ENCODE measurements at regions not wholly inside any gene's neighbourhood (a gene's known extent, or its start where the extent isn't known, plus 50 kb on each side); places are given as distances from the start of the nearest gene placed in this dataset.
"Not testable (repeated sequence)": the region's sequence is repeated elsewhere in the genome, so short reads cannot be mapped to it uniquely, and the experiment has no call there.

- H4K20me1 ChIP-seq (ENCODE audit: control insufficient read depth, insufficient read depth, low read depth, low read length), result no peaks in the 10 kb centered on the region
- H3K79me2 ChIP-seq (ENCODE audit: control insufficient read depth, low read length), result no peaks in the 10 kb centered on the region
- H3K36me3 ChIP-seq (ENCODE audit: control insufficient read depth, low read length), result no peaks in the 10 kb centered on the region
- H3K27ac ChIP-seq (ENCODE audit: low read depth, low read length), result no peak overlapping the region
- H3K27me3 ChIP-seq (ENCODE audit: control insufficient read depth, low read length), result no peaks in the 10 kb centered on the region
- no peak overlapping the region for H3K4me2 ChIP-seq (ENCODE audit: low read length)
- H3K9me2 ChIP-seq (replicated peaks; ENCODE audit: control insufficient read depth, low read length), result no peaks in the 10 kb centered on the region
- H3K4me1 ChIP-seq (ENCODE audit: control insufficient read depth, low read length), result peaks cover 24% of the 10 kb centered on the region
- H3K9me3 ChIP-seq (ENCODE audit: control insufficient read depth, insufficient read depth, low read length), result no peaks in the 10 kb centered on the region
- no peaks in the 10 kb centered on the region for H3F3A ChIP-seq (ENCODE audit: control insufficient read depth, insufficient read depth)
- TF ChIP-seq EZH2phosphoT487 (IDR thresholded peaks at IDR 0.05; ENCODE audit: borderline replicate concordance, low read length), result no peak
- TF ChIP-seq CTCF (IDR thresholded peaks at IDR 0.05; ENCODE audit: low read depth, low read length, poor library complexity, severe bottlenecking), result no peak
- no peak overlapping the region for H3K4me3 ChIP-seq (ENCODE audit: low read length)
These were observed 226.1 kb upstream of the TRIB2 start for GRCh38 chr2:12490641-12491040.

- H3F3A ChIP-seq (ENCODE audit: control insufficient read depth, insufficient read depth); H3K9me2 ChIP-seq (replicated peaks; ENCODE audit: control insufficient read depth, low read length); H3K4me2 ChIP-seq (ENCODE audit: low read length); H3K79me2 ChIP-seq (ENCODE audit: control insufficient read depth, low read length); H3K4me3 ChIP-seq (ENCODE audit: low read length); H3K27me3 ChIP-seq (ENCODE audit: control insufficient read depth, low read length); H3K36me3 ChIP-seq (ENCODE audit: control insufficient read depth, low read length); H3K9me3 ChIP-seq (ENCODE audit: control insufficient read depth, insufficient read depth, low read length); H4K20me1 ChIP-seq (ENCODE audit: control insufficient read depth, insufficient read depth, low read depth, low read length); H3K27ac ChIP-seq (ENCODE audit: low read depth, low read length): not testable (repeated sequence)
- peaks cover 12% of the 10 kb centered on the region for H3K4me1 ChIP-seq (ENCODE audit: control insufficient read depth, low read length)
These were observed 224.4 kb upstream of the TRIB2 start for GRCh38 chr2:12492360-12492759.

GRCh38 chr2:12493031-12493513 is 223.7 kb upstream of the TRIB2 start:
- H3F3A ChIP-seq (ENCODE audit: control insufficient read depth, insufficient read depth), result no peaks in the 10 kb centered on the region
- no peak overlapping the region for H3K4me2 ChIP-seq (ENCODE audit: low read length)
- no peaks in the 10 kb centered on the region for H3K36me3 ChIP-seq (ENCODE audit: control insufficient read depth, low read length)
- no peak for TF ChIP-seq CTCF (IDR thresholded peaks at IDR 0.05; ENCODE audit: low read depth, low read length, poor library complexity, severe bottlenecking)
- TF ChIP-seq EZH2phosphoT487 (IDR thresholded peaks at IDR 0.05; ENCODE audit: borderline replicate concordance, low read length), result no peak
- no peaks in the 10 kb centered on the region for H3K27me3 ChIP-seq (ENCODE audit: control insufficient read depth, low read length)
- H3K9me2 ChIP-seq (replicated peaks; ENCODE audit: control insufficient read depth, low read length), result no peaks in the 10 kb centered on the region
- H4K20me1 ChIP-seq (ENCODE audit: control insufficient read depth, insufficient read depth, low read depth, low read length), result no peaks in the 10 kb centered on the region
- H3K4me3 ChIP-seq (ENCODE audit: low read length), result no peak overlapping the region
- H3K79me2 ChIP-seq (ENCODE audit: control insufficient read depth, low read length), result no peaks in the 10 kb centered on the region
- no peaks in the 10 kb centered on the region for H3K9me3 ChIP-seq (ENCODE audit: control insufficient read depth, insufficient read depth, low read length)
- no peak overlapping the region for H3K27ac ChIP-seq (ENCODE audit: low read depth, low read length)
- H3K4me1 ChIP-seq (ENCODE audit: control insufficient read depth, low read length), result peaks cover 5% of the 10 kb centered on the region

GRCh38 chr2:12495247-12495868 is 221.4 kb upstream of the TRIB2 start:
- Histone ChIP-seq H3K9me3 (ENCODE audit: control insufficient read depth, insufficient read depth, low read length) (no peaks in the 10 kb centered on the region), H4K20me1 (ENCODE audit: control insufficient read depth, insufficient read depth, low read depth, low read length) (no peaks in the 10 kb centered on the region)
- TF ChIP-seq EZH2phosphoT487 (IDR thresholded peaks at IDR 0.05; ENCODE audit: borderline replicate concordance, low read length) (no peak), CTCF (IDR thresholded peaks at IDR 0.05; ENCODE audit: low read depth, low read length, poor library complexity, severe bottlenecking) (no peak)

More at GRCh38 chr2:12495247-12495868, 221.4 kb upstream of the TRIB2 start:
- Histone ChIP-seq H3K4me2 (ENCODE audit: low read length) (no peak overlapping the region), H3K79me2 (ENCODE audit: control insufficient read depth, low read length) (no peaks in the 10 kb centered on the region), H3K4me3 (ENCODE audit: low read length) (no peak overlapping the region), H3K9me2 (replicated peaks; ENCODE audit: control insufficient read depth, low read length) (no peaks in the 10 kb centered on the region), H3K36me3 (ENCODE audit: control insufficient read depth, low read length) (no peaks in the 10 kb centered on the region), H3F3A (ENCODE audit: control insufficient read depth, insufficient read depth) (no peaks in the 10 kb centered on the region), H3K27me3 (ENCODE audit: control insufficient read depth, low read length) (no peaks in the 10 kb centered on the region), H3K4me1 (ENCODE audit: control insufficient read depth, low read length) (peaks cover 5% of the 10 kb centered on the region), H3K27ac (ENCODE audit: low read depth, low read length) (no peak overlapping the region)
